ENCODE measurements at regions not wholly inside any gene's neighbourhood (a gene's known extent, or its start where the extent isn't known, plus 50 kb on each side); places are given as distances from the start of the nearest gene placed in this dataset.
A peak's percentile ranks its signal among the peaks of the same experiment; 100 is the strongest.

DNA sequence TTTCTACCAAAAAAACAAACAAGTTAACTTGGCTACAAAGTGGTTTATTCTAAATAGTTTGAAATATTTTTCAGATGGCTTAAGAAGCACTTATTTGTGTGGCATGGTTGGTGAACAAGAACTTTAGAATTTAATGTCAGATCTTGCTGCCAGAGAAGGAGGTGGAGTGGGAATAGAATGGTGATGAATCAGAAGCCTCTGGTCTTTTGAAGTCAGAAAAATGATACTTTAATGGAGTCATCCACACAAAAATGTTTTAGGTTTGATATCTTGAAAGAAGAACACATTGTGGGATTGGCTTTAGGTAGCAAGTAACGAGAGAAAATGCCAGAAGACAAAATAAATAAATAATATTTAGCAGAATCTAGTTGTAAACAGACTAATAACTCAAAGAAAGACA, 243.1 kb upstream of the FANCL start:
- Histone ChIP-seq H3K4me1 (no peaks in the 10 kb centered on the region), H3K27ac (no peak overlapping the region), H3K27me3 (ENCODE audit: low read depth) (no peaks in the 10 kb centered on the region), H3K9me3 (no peaks in the 10 kb centered on the region), H3K36me3 (no peaks in the 10 kb centered on the region), H3K4me3 (no peak overlapping the region)
- ATAC-seq: no peak
- TF ChIP-seq, protein P1, sequence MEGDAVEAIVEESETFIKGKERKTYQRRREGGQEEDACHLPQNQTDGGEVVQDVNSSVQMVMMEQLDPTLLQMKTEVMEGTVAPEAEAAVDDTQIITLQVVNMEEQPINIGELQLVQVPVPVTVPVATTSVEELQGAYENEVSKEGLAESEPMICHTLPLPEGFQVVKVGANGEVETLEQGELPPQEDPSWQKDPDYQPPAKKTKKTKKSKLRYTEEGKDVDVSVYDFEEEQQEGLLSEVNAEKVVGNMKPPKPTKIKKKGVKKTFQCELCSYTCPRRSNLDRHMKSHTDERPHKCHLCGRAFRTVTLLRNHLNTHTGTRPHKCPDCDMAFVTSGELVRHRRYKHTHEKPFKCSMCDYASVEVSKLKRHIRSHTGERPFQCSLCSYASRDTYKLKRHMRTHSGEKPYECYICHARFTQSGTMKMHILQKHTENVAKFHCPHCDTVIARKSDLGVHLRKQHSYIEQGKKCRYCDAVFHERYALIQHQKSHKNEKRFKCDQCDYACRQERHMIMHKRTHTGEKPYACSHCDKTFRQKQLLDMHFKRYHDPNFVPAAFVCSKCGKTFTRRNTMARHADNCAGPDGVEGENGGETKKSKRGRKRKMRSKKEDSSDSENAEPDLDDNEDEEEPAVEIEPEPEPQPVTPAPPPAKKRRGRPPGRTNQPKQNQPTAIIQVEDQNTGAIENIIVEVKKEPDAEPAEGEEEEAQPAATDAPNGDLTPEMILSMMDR (IDR thresholded peaks at IDR 0.05): no peak
- intact Hi-C loops (cut with DNase I): no loop called here
- DNase-seq: no peak

DNA sequence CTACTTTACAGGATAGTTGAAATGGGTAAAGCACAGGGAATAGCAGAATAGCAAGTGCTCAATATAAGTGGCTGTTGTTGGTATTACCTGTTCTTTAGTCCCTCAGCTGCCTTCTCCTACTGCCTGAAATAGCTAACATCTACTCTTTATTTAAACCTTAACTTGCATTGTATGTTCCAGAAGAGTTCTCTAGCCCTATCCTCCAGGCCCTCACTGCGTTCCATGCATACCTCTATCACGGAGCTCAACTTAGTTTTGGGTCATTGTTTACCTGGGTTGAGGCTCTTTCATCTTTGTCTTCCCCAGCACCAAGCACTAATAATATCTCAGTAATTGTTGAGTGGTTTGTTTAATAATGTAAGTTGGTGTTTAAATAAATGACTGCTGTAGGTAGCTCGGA, 242.2 kb upstream of the FANCL start:
- DNase-seq (no peak), ATAC-seq (peak in 1 of 2 donors; percentile 50)
- H3K27me3 ChIP-seq (ENCODE audit: low read depth): no peaks in the 10 kb centered on the region
- TF ChIP-seq, protein P1 (IDR thresholded peaks at IDR 0.05): no peak
- no peak overlapping the region for H3K27ac ChIP-seq
- no peaks in the 10 kb centered on the region for H3K4me1 ChIP-seq
- H3K4me3 ChIP-seq: no peak overlapping the region
- no peaks in the 10 kb centered on the region for H3K9me3 ChIP-seq
- intact Hi-C loops (cut with DNase I): no loop called here
- H3K36me3 ChIP-seq: no peaks in the 10 kb centered on the region

DNA sequence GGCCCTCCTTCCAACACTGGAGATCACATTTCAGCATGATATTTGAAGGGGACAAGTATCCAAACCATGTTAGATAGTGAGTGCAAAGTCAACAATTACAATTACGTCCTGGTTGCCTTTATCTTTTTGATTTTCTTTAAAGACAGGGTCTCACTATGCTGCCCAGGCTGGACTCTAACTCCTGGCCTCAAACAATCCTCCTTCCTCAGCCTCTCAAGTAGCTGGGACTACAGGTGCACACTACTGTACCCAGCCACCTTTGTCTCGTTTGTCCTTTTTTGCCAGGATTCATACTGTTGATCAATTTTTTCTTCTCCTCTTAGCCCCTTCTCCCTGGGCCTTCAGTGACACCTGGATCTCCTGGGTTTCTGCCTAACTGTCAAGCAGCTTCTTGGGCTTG, 240.5 kb upstream of the FANCL start:
- no peak for DNase-seq
- no peak overlapping the region for H3K27ac ChIP-seq
- H3K36me3 ChIP-seq: no peaks in the 10 kb centered on the region
- no peaks in the 10 kb centered on the region for H3K4me1 ChIP-seq
- ATAC-seq: no peak
- TF ChIP-seq, protein P1 (IDR thresholded peaks at IDR 0.05): no peak
- no peaks in the 10 kb centered on the region for H3K27me3 ChIP-seq (ENCODE audit: low read depth)
- no peak overlapping the region for H3K4me3 ChIP-seq
- H3K9me3 ChIP-seq: no peaks in the 10 kb centered on the region
- intact Hi-C loops (cut with DNase I): no loop called here

DNA sequence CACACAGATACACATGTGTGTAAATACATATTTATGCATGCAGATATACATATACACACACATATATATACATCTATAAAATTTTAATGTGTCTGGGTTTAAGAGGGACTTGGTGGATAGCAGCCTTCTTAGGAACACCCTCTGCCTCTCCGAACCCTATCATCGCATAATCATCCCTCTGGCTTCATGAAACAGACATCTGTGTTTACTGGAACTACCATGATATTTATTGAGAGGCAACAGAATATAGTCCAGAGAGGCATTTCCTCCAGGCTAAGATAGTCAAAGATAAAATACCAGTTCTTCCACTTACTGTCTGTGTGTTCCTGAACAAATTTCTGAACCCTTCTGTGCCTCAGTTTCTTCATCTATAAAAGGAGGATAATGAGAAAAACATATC, 239.0 kb upstream of the FANCL start:
- H3K27ac ChIP-seq: no peak overlapping the region
- no peak for DNase-seq
- TF ChIP-seq, protein P1 (IDR thresholded peaks at IDR 0.05): no peak

DNA sequence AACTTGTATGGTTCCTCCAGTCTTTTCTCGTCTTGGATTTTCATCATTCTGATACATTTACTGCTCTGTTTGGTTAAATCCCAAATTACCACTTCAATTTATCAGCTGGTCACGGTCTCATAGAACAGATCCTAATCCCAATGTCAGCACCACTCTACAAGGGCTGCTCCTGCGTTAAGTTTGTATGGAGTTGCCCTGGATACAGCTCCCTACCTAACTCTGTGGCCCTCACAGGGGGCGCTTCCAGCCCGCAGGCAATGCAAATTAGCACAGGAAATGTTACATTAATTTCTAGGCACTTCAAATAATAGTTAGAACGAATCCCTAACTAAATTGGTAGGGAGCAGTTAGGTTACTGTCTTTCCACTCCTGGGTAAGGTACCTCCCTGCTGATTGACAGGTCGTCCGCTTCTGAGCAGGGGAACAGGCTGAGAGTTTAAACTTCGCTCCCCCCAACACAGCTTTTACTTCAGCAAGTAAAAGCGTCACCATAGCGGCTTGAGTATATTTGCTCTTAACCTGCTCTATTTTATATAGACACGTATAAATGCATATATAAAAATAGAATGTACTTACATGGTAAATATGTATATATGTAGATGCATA, 238.5 kb upstream of the FANCL start:
- intact Hi-C loops (cut with DNase I): no loop called here
- Histone ChIP-seq H3K27me3 (ENCODE audit: low read depth) (no peaks in the 10 kb centered on the region), H3K4me1 (no peaks in the 10 kb centered on the region), H3K4me3 (no peak overlapping the region), H3K27ac (no peak overlapping the region), H3K9me3 (no peaks in the 10 kb centered on the region), H3K36me3 (no peaks in the 10 kb centered on the region)
- DNase-seq (no peak), ATAC-seq (no peak)
- TF ChIP-seq, protein P1 (IDR thresholded peaks at IDR 0.05): no peak

More for the DNA sequence above, 239.0 kb upstream of the FANCL start:
- Histone ChIP-seq H3K9me3 (no peaks in the 10 kb centered on the region), H3K4me3 (no peak overlapping the region), H3K36me3 (no peaks in the 10 kb centered on the region), H3K27me3 (ENCODE audit: low read depth) (no peaks in the 10 kb centered on the region), H3K4me1 (no peaks in the 10 kb centered on the region)
- no peak for ATAC-seq
- intact Hi-C loops (cut with DNase I): no loop called here
